ENCODE measurements at regions not wholly inside any gene's neighbourhood (a gene's known extent, or its start where the extent isn't known, plus 50 kb on each side); places are given as distances from the start of the nearest gene placed in this dataset.
"Not testable (repeated sequence)": the region's sequence is repeated elsewhere in the genome, so short reads cannot be mapped to it uniquely, and the experiment has no call there.

DNA sequence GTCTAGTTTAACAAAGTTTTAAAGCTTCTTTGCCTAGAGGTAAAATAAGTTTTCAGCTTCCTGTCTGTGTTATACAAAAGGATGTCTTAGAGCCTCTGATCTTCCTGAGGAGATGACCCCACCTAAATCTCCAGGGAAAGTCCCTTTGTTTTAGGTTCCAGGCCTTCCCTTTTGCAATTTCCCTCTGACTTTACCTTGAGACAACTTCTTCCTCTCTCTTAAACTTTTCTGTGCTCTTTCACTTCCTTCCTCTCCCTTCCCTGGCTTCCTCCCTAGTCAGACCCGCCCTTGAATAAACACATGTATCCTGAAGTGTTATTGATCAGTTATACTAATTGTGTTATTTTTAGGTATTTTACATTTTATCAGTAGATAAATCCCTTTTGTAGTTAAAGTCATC is 134.8 kb downstream of the DYRK2 start:
- Mint-ChIP-seq H3K27ac (no peak overlapping the region), H3K4me1 (peaks cover 11% of the 10 kb centered on the region), H3K4me3 (no peak overlapping the region), H3K9me3 (no peaks in the 10 kb centered on the region), H3K36me3 (ENCODE audit: low read depth) (no peaks in the 10 kb centered on the region), H3K27me3 (ENCODE audit: low read depth, poor library complexity) (no peaks in the 10 kb centered on the region)
- DNase-seq, result no peak
- no peak for TF ChIP-seq CTCF (IDR thresholded peaks at IDR 0.05)

GRCh38 chr12:67784831-67785230 is 136.3 kb downstream of the DYRK2 start:
- Mint-ChIP-seq H3K36me3 (ENCODE audit: low read depth) (no peaks in the 10 kb centered on the region), H3K4me3 (no peak overlapping the region), H3K9me3 (no peaks in the 10 kb centered on the region), H3K27ac (no peak overlapping the region), H3K4me1 (peaks cover 11% of the 10 kb centered on the region), H3K27me3 (ENCODE audit: low read depth, poor library complexity) (no peaks in the 10 kb centered on the region)
- DNase-seq, result no peak
- no peak for TF ChIP-seq CTCF (IDR thresholded peaks at IDR 0.05)

DNA sequence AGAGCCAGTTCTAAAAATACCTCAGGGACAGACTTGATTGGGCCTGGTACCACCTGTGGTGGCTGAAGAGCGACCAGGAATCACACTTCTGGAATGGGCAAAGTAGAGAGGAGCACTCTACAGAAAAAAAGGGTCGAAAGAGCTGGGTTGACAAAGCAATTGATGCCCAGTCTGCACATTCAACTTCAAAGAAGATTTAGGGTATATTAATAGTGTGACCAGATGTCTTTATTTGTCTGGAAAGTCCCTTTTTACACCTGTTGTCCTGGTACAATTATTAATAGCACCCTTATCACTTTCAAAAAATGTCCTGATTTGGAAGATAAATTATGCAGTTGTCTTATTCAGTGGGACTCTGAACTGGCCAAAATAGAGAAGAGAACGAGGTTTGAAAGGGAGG is 137.5 kb downstream of the DYRK2 start:
- H3K9me3 Mint-ChIP-seq, result peaks cover 4% of the 10 kb centered on the region
- H3K27ac Mint-ChIP-seq, result no peak overlapping the region
- H3K36me3 Mint-ChIP-seq (ENCODE audit: low read depth), result peaks cover under 1% of the 10 kb centered on the region
- no peaks in the 10 kb centered on the region for H3K27me3 Mint-ChIP-seq (ENCODE audit: low read depth, poor library complexity)
- no peak for TF ChIP-seq CTCF (IDR thresholded peaks at IDR 0.05)
- no peak overlapping the region for H3K4me3 Mint-ChIP-seq
- peaks cover 22% of the 10 kb centered on the region for H3K4me1 Mint-ChIP-seq
- DNase-seq, result no peak

DNA sequence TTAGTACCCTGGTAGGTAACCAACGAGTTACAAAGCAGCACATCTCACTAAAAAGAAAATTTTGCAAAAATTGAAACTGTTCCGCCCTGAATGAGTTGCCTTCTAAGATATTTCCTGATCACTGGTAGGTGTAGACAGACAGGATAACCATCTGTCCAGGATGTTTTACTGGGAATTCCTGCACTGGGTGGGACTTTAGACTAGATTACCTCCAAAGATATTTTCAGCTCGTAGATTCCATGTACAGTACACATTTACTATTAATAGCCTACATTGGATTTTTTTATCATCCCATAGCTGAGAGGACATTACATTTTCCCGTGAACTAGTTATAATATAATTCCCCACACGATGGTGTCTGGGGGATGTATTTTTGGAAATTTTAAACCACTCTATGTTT is 139.6 kb downstream of the DYRK2 start:
- TF ChIP-seq CTCF (IDR thresholded peaks at IDR 0.05), result no peak

DNA sequence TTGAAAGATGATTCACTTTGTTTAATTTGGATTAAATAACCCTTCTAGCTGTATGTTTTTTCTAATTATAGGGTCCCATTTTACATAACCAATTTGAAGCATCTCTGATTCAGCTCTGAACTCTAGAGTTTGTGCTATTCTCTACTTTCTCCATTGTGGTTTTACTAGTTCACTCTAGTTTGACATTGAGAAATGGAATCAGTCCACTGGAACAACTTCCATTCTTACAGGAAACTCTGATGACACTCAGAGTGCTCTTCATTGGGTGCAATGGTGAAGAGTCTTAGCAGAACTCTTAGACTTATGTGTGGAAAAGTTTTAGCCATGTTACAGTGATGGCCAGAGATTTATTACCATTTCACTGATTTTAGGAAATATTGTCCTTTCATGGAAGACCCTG is 140.7 kb downstream of the DYRK2 start:
- no peaks in the 10 kb centered on the region for H3K27me3 Mint-ChIP-seq (ENCODE audit: low read depth, poor library complexity)
- DNase-seq, result no peak
- H3K4me1 Mint-ChIP-seq, result peaks cover 16% of the 10 kb centered on the region
- no peak overlapping the region for H3K27ac Mint-ChIP-seq
- H3K36me3 Mint-ChIP-seq (ENCODE audit: low read depth), result peaks cover 19% of the 10 kb centered on the region
- H3K4me3 Mint-ChIP-seq, result no peak overlapping the region
- no peak for TF ChIP-seq CTCF (IDR thresholded peaks at IDR 0.05)
- peaks cover 27% of the 10 kb centered on the region for H3K9me3 Mint-ChIP-seq

More for the DNA sequence above, 139.6 kb downstream of the DYRK2 start:
- Mint-ChIP-seq H3K4me3 (no peak overlapping the region), H3K36me3 (ENCODE audit: low read depth) (peaks cover 19% of the 10 kb centered on the region), H3K27ac (no peak overlapping the region), H3K9me3 (peaks cover 24% of the 10 kb centered on the region), H3K27me3 (ENCODE audit: low read depth, poor library complexity) (no peaks in the 10 kb centered on the region), H3K4me1 (peaks cover 22% of the 10 kb centered on the region)
- DNase-seq, result no peak

DNA sequence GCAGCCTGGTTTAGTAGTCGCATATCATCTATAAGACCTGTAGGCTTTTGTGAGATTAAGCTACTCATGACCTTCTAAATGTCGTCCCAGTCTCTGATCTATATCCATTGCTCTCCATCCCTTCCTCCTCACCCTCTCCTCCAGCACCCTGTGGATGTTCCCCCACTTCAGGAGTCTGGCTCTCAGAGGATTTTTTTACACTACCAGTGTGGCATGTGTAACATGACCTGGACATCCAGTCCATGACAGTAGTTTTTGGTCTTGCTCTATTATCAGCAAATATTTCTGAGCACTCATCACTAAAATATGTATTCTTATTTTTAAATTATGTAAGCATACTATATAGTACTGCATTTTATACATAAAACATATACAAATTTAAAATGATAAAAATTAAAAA is 142.1 kb downstream of the DYRK2 start:
- Mint-ChIP-seq H3K27me3 (ENCODE audit: low read depth, poor library complexity) (no peaks in the 10 kb centered on the region), H3K9me3 (peaks cover 27% of the 10 kb centered on the region), H3K4me3 (no peak overlapping the region), H3K36me3 (ENCODE audit: low read depth) (peaks cover 19% of the 10 kb centered on the region), H3K27ac (no peak overlapping the region), H3K4me1 (peaks cover 16% of the 10 kb centered on the region)
- no peak for TF ChIP-seq CTCF (IDR thresholded peaks at IDR 0.05)
- DNase-seq, result no peak

- H3K27me3 Mint-ChIP-seq (ENCODE audit: low read depth, poor library complexity); H3K27ac Mint-ChIP-seq; DNase-seq; H3K4me3 Mint-ChIP-seq: not testable (repeated sequence)
- H3K9me3 Mint-ChIP-seq, result peaks cover 27% of the 10 kb centered on the region
- H3K36me3 Mint-ChIP-seq (ENCODE audit: low read depth), result peaks cover 19% of the 10 kb centered on the region
- H3K4me1 Mint-ChIP-seq, result peaks cover 16% of the 10 kb centered on the region
Measured at GRCh38 chr12:67791362-67791761, 142.8 kb downstream of the DYRK2 start.

Measured in nephron progenitor cell (in vitro differentiated cells).